NCI-H1694 (cell line): ENCODE measurements at regions not wholly inside any gene's neighbourhood (a gene's known extent, or its start where the extent isn't known, plus 50 kb on each side); places are given as distances from the start of the nearest gene placed in this dataset.
"Not testable (repeated sequence)": the region's sequence is repeated elsewhere in the genome, so short reads cannot be mapped to it uniquely, and the experiment has no call there.

Experiments used
- DNase-seq: peaks from one replicate; lab custom pipeline; 2025; lab: John Stamatoyannopoulos, UW

DNA sequence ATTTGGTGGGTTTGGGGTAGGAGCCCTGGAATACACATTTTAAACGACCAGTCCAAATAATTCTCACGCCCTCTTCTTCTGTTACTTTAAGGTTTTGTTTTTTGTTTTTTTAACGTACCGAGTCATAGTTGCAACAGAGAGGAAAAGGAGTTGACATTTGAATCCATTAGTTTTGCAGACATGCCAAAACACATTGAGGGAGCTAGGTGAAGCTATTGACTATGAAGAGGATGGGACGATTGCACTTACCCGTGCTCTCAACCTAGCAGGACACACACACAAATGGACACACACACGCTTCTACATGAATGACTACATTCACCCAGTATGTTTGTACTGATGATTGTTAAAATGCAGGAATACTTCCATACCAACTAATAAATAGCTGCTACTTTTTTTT, 54.3 kb upstream of the CIT start:
- no peak for DNase-seq

- DNase-seq: no peak
Observed at GRCh38 chr12:119932921-119933320, 55.8 kb upstream of the CIT start.

- not testable (repeated sequence) for DNase-seq
Observed at GRCh38 chr12:119934780-119935179, 54.3 kb upstream of the BICDL1 start.

DNA sequence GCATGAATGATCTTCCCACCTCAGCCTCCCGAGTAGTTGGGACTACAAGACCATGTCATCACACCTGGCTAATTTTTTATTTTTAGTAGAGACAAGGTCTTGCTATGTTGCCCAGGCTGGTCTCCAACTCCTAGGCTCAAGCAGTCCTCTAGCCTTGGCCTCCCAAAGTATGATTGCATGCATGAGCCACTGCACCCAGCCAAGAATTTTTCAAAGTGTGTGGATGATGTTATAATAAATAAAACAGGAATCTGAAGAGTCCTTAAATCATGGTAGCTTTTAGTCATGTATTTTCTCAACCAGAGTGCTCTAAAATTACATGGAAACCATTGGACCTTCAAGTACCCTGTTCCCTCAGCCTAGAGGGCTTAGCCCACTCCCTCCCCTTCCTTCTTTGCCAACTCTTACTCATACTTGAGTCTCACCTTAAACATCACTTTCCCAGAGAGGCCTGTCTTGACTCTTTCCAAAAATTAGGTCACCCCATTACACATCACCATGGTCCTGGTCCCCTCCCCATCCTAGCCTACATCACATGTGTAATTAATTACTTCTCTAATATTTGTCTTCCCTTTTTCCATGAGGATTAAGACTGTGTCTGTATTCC, 52.2 kb upstream of the BICDL1 start:
- DNase-seq: no peak

- peak; percentile 37 for DNase-seq
Observed at GRCh38 chr12:119938049-119938667, 50.9 kb upstream of the BICDL1 start.
